Activated naive CD4-positive, alpha-beta T cell treated with anti-CD3 and anti-CD28 coated beads for 36 hours (primary cell): ENCODE measurements at regions not wholly inside any gene's neighbourhood (a gene's known extent, or its start where the extent isn't known, plus 50 kb on each side); places are given as distances from the start of the nearest gene placed in this dataset. TPM values are rescaled to one million over a fixed set of nuclear protein-coding genes. Genes with fewer than 3 reads are reported as not detected.
"Not testable (repeated sequence)": the region's sequence is repeated elsewhere in the genome, so short reads cannot be mapped to it uniquely, and the experiment has no call there.

Experiments used
- CTCF ChIA-PET: fragments of 350-600 bp; sonication (Branson Sonifier 250); formaldehyde crosslinking; loops from one replicate; lab custom pipeline; 2021; ENCODE audit warnings: antibody characterized with exemption; lab: Charles Lee
- DNase-seq: peaks from one replicate; pipeline ENCODE4 v3.0.0-alpha.2; 2020
- H3K27ac Mint-ChIP-seq: one replicate; pipeline ENCODE4 v1.8.0; 2021; ENCODE audit warnings: mild to moderate bottlenecking, mixed read lengths
- H3K27me3 Mint-ChIP-seq: one replicate; pipeline ENCODE4 v1.8.0; 2021; ENCODE audit warnings: low read depth, mixed read lengths
- H3K36me3 Mint-ChIP-seq: one replicate; pipeline ENCODE4 v1.8.0; 2021; ENCODE audit warnings: low read depth, mixed read lengths
- H3K4me1 Mint-ChIP-seq: one replicate; pipeline ENCODE4 v1.8.0; 2021; ENCODE audit warnings: low read depth, mixed read lengths
- H3K4me3 Mint-ChIP-seq: one replicate; pipeline ENCODE4 v1.8.0; 2021; ENCODE audit warnings: mild to moderate bottlenecking, moderate library complexity, mixed read lengths
- H3K9me3 Mint-ChIP-seq: one replicate; pipeline ENCODE4 v1.8.0; 2021; ENCODE audit warnings: mixed read lengths
- intact Hi-C: fragments of 100-400 bp; cut with micrococcal nuclease; formaldehyde crosslinking; loops from one replicate; pipeline ENCODE4 v1.15.1; 2023
- microRNA-seq: library from miRNA; unstranded; fragments of <30 nt; microRNA quantifications from one replicate; pipeline ENCODE4 v1.2.0, GENCODE V29; 2022; ENCODE audit warnings: borderline microRNAs expressed, borderline replicate concordance

GRCh38 chr6:106727480-106728149 is 98.2 kb downstream of the QRSL1 start:
- Mint-ChIP-seq H3K4me1 (no peaks in the 10 kb centered on the region), H3K27ac (no peak overlapping the region), H3K27me3 (peaks cover 6% of the 10 kb centered on the region), H3K36me3 (no peaks in the 10 kb centered on the region), H3K9me3 (no peaks in the 10 kb centered on the region), H3K4me3 (no peak overlapping the region)
- no peak for DNase-seq
- intact Hi-C loops = no loop called here
- CTCF ChIA-PET = no interaction called here

- peaks cover 2% of the 10 kb centered on the region for H3K27me3 Mint-ChIP-seq
- no peaks in the 10 kb centered on the region for H3K36me3 Mint-ChIP-seq
- CTCF ChIA-PET = no interaction called here
- no peaks in the 10 kb centered on the region for H3K4me1 Mint-ChIP-seq
- intact Hi-C loops = no loop called here
- H3K9me3 Mint-ChIP-seq = no peaks in the 10 kb centered on the region
- DNase-seq = no peak
- H3K4me3 Mint-ChIP-seq = no peak overlapping the region
- H3K27ac Mint-ChIP-seq = no peak overlapping the region
Measured at GRCh38 chr6:106724848-106725247, 95.5 kb downstream of the QRSL1 start.

DNA sequence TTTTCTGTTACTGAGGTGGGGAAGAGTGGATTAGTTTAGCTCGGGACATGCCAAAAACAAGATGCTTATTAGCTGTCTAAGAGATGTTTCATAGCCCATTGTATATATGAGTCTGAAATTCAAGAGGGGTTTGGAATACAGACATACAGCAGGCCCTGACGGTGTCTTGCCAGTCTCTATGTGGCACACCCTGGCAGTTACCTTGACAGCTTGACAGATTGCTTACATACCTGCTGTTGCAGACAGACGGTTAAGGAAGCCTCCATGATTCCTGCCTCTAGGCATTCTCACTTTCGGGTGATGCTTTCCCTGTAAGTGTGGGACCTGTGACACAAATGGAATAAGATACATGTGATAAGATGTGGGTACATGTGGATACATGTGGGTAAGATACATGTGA is 95.0 kb downstream of the QRSL1 start:
- Mint-ChIP-seq H3K4me1 (no peaks in the 10 kb centered on the region), H3K36me3 (no peaks in the 10 kb centered on the region), H3K27ac (no peak overlapping the region), H3K27me3 (peaks cover 2% of the 10 kb centered on the region), H3K4me3 (no peak overlapping the region), H3K9me3 (no peaks in the 10 kb centered on the region)
- no peak for DNase-seq
- intact Hi-C loops = no loop called here
- CTCF ChIA-PET = no interaction called here

DNA sequence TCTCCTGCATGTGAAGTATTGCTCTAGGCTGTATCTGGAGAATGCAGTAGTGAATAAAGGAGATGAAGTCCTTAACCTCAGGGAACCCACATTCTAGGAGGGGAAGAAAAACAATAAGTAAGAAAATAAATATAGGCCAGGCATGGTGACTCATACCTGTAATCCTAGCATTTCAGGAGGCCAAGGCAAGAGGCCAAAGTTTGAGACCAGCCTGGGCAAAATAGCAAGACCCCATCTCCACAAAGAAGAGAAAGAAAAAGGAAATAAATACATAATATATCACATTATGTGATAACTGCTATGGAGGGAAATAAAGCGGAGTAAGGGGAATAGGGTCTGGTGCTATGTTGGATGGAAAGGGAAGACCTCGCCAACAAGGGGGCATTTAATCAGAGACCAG is 94.0 kb downstream of the QRSL1 start:
- CTCF ChIA-PET, H3K36me3 Mint-ChIP-seq, H3K4me3 Mint-ChIP-seq, H3K27ac Mint-ChIP-seq, H3K9me3 Mint-ChIP-seq, DNase-seq, intact Hi-C loops, H3K4me1 Mint-ChIP-seq, H3K27me3 Mint-ChIP-seq: not testable (repeated sequence)

GRCh38 chr6:106721189-106721588 is 91.8 kb downstream of the QRSL1 start:
- H3K36me3 Mint-ChIP-seq, H3K9me3 Mint-ChIP-seq, H3K4me3 Mint-ChIP-seq, H3K4me1 Mint-ChIP-seq, DNase-seq, intact Hi-C loops, CTCF ChIA-PET, H3K27ac Mint-ChIP-seq, H3K27me3 Mint-ChIP-seq: not testable (repeated sequence)

Small RNA genes in the stretch of these regions (microRNA-seq; reads per million reads assigned to microRNA genes)
- not detected for gene MIR587
